ENCODE measurements at regions not wholly inside any gene's neighbourhood (a gene's known extent, or its start where the extent isn't known, plus 50 kb on each side); places are given as distances from the start of the nearest gene placed in this dataset.
"Not testable (repeated sequence)": the region's sequence is repeated elsewhere in the genome, so short reads cannot be mapped to it uniquely, and the experiment has no call there.

GRCh38 chr13:74771964-74772363, 637.8 kb upstream of the KLF12 start:
- no peak for DNase-seq

DNA sequence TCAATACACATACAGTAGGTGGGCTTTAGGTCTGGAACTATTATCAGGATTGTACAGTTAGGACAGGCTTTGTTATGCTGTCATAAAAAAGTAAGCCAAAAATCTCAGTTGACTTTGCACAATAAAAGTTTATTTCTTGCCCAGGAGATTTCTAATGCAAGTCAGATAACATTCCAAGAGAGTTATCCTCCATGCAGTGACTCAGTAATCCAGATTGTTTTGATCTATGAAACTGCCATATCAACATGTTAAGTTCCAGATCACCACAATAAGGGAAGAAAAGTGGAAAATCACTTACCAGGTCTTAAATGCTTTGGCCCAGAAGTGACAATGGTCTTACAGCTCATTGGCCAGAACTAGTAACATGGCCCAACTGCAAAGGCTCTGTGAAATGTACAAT, 636.2 kb upstream of the KLF12 start:
- DNase-seq = no peak

DNA sequence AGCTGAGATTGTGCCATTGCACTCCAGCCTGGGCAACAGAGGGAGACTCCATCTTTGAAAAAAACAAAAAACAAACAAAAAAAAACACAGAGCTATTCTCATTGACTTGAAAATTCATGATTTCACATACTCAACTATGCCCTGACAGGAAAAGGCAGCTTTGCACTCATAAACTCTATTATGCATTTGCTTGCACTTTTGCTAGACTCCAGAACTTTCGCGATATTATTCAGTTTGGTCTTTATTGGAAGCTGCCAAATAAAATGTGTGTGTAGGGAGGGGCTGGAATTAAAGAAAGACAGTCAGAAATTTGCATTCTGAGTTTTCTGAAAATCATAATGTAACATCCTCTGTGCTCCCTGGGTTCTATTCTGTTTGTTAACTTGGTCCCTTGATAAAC, 635.1 kb upstream of the KLF12 start:
- DNase-seq = no peak

GRCh38 chr13:74768521-74769085, 634.4 kb upstream of the KLF12 start:
- DNase-seq = no peak

DNA sequence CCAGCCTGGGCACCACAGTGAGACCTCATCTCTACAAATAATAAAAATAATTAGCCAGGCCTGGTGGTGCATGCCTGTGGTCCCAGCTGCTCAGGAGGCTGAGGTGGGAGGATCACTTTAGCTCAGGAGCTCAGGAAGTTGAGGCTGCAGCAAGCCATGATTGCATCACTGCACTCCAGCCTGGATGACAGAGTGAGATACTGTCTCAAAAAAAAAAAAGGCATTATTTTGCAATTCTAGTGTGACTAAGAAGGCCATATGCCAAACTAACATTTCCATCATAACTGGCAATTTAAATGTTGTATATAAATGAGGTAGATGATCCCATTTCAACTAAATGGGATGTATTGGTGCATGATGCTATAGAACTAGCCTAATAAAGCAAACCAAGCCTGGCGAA, 632.8 kb upstream of the KLF12 start:
- DNase-seq = no peak

DNA sequence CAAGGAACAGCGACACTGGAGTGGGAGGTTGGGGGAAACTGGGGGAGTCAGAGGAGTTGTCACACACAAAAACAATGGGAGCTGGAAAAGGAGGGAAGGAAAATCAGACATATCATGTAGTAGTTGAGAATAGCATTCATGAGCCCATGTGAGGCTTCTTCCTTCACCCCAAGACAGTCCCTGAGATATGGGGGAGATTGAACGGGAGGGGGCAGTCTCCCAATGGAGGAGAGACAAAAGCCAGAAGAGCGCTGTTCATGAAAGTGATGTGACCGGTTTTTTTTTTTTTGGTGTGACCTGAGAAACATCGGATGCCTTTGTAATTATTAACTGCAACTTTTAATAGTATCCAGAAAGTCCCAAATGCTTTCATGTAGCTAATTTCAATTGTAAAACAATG, 631.8 kb upstream of the KLF12 start:
- no peak for DNase-seq

- DNase-seq = no peak
Measured at GRCh38 chr13:74761801-74762757, 627.9 kb upstream of the KLF12 start.

- no peak for DNase-seq
Measured at GRCh38 chr13:74758188-74758587, 624.0 kb upstream of the KLF12 start.

- DNase-seq = no peak
Measured at GRCh38 chr13:74755065-74755464, 620.9 kb upstream of the KLF12 start.

GRCh38 chr13:74751739-74752138, 617.5 kb upstream of the KLF12 start:
- DNase-seq = no peak

DNA sequence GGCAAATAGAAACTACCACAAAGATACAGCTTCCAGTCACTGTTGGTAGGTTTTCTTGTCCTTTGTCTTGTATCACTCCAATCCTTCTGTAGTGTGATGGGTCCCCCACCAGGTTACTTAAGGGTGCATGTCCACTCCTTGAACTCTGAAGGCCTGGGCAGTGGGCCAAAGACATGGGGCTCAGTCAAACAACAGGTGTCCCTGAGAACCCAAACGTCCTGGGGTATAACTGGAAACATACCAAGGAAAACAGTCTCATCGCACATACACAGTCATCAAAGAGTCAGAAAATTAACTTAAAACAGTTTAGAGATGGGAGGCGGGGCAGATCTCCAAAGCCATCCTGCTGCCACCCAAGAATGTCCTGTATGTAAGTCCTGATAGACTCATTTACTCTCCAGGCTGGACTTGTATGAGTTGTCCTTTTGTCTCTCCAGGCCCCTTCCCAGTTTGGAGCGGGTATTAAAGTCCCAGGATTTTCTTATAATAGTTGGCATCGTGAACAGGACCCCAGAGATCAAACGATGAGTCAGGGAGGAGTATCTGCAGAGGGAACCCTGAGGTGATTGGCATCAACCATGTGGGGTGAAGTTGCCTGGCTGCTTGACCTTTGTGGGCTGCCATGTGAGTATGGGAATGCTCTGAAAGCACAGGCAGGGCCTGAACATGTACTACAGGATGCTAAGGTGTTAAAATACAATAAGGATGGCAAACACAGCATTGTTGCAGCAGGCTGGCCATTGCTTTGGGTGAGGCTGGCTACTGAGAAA, 613.2 kb upstream of the KLF12 start:
- DNase-seq = no peak

DNA sequence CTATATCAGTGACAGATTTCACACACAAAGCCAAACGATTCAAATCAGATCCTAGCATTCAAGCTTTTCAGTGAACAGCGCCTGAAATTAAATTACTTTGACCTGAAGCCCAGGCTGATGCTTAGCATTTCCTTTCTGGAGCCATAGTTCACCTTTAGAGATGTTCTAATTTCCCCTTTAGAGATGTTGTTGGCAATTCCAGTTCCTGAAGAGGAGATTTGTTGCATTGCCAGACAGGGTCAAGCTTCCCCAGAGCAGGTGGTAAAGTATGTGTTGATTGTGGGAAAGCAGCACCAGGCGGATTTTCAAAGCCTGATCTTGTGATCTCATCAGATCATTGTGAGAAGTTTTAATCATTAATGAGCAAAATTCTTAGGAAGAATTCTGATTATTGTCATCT, 609.8 kb upstream of the KLF12 start:
- no peak for DNase-seq

DNA sequence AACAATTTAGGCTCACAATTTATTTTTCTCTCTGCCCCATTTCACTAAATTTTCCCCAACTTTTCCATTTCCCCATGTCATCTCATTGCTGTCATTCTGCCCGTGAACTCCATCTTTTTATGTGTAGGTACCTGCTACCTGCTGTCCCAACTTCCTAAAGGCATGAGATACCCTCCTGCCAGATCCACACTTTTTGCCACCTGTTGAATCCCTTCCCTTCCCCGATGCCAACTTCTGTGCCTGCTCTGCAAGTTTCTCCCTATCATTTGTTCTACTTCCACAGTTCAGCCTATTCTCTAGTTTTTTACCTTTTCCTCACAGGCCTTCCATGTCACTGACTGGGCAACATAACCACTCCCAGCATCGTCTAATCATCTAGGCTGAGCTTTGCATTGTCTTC, 607.5 kb upstream of the KLF12 start:
- DNase-seq = no peak

DNA sequence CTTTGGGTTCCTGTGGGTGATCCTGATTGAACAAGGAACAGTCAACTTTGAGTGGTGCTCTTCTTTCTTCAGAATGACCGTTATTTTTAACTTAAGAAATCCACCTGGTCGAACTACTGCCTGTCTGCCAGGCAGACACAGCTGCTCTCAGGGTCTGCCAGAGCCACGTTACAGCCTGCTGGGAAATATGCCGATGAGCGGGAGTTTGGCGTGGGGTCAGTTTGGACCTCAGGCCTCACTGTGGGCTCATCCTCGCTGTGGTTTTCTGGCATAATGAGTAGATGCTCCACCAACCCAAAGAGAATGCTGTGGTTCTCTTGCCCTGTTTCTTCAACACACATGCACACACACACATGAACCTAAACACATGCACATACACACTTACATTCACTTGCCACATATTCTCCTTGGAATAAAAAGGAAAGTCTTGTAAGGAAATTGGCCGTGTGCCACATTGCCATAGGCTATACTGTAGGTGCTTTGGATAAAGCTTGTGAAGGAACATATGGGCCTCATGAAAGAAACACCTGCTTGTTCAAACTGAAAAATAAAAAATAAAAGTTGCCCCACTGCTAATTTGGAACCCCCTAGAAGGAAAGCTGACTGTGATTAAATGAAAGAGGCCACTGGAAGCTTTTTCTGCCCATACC, 598.7 kb upstream of the KLF12 start:
- DNase-seq = no peak

- no peak for DNase-seq
Measured at GRCh38 chr13:74731731-74732130, 597.5 kb upstream of the KLF12 start.

GRCh38 chr13:74730556-74731331, 596.5 kb upstream of the KLF12 start:
- no peak for DNase-seq

DNA sequence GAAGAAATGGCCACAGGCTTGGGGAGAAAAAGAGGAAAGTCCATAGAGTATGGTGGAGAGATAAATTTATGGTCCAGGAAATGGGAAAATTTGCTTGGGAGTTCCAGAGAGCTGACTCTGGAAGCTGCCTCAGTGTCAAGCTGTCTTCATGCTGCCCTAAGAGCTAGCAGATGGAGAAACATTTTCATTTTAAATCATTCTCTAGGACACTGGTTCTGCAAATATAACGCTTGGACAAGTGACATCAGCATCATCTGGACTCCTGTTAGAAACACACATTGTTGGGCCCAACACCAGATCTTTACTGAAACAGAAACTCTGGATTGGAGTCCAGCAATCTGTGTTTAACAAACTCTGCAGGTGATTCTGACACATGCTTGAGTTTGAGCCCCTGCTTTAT, 592.0 kb upstream of the KLF12 start:
- DNase-seq = no peak

GRCh38 chr13:74718232-74718842, 584.1 kb upstream of the KLF12 start:
- DNase-seq = not testable (repeated sequence)

DNA sequence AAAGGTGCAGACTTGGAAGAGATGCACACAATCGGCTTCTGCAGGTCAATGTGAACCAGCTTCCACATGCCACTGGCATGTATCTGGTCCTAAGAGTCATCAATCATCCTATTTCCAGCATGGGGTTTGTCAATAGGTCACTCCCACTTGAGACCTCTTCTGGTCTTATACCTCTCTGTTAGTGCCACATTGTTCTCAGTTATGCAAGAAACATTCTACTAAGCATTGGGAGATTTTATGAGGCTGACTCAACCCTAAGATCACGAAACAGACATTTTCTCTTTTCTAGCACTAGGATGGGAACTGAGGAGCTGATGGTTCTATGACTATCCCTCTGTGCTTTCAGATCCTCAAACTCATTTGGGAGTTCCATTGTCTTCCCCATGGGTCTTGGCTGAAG, 581.5 kb upstream of the KLF12 start:
- DNase-seq = no peak

DNA sequence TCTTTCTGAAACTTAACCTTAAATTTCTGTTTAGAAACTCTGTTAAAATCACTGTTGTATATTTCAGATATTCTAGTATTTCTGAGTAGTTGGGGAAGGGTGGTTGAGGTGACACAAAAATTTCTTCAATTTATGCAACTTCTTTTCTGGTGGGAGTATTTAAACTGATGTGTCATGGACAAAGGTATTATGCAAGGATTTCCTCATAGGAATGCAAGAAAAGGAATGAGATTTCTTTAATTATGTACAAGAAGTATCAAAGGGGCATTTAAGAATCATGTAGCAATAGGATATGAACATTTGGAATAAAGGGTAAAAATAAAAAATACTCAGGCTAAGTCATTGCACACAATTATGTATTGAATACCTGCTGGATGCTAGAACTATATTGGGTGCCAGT, 575.8 kb upstream of the KLF12 start:
- no peak for DNase-seq

- DNase-seq = no peak
Measured at GRCh38 chr13:74709226-74709625, 575.0 kb upstream of the KLF12 start.

- DNase-seq = no peak
Measured at GRCh38 chr13:74708629-74709028, 574.4 kb upstream of the KLF12 start.
